ENCODE measurements at regions not wholly inside any gene's neighbourhood (a gene's known extent, or its start where the extent isn't known, plus 50 kb on each side); places are given as distances from the start of the nearest gene placed in this dataset.

DNA sequence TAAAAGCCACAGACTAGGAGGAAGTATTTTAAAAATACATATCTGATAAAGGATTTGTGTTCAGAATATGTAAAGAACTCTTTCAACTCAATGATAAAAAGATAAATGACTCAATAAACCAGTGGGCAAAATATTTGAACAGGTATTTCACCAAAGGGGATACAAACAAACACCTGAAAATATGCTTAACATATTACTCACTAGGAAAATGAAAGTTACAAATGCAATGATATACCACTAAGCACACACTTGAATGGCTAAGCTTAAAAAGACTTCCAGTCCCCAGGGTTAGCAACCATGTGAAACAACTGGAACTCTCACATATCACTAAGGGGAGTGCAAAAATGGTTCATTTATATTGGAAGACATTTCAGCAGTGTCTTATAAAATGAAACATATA lies 131.6 kb downstream of the SLIT2 start:
- CTCF ChIA-PET: interaction anchor here (0.6 to 1.8 kb wide), 6 partner anchors 11 to 302 kb away, joined by 3 to 6 read pairs (median 4); no protein-coding TSS in a partner anchor

More for the DNA sequence above, 131.6 kb downstream of the SLIT2 start:
- no peak overlapping the region for H3K4me2 ChIP-seq (ENCODE audit: insufficient read depth, low read length)
- H3K27ac ChIP-seq (ENCODE audit: insufficient read depth, low read depth, low read length): no peak overlapping the region
- no peaks in the 10 kb centered on the region for H3K9me1 ChIP-seq (replicated peaks; ENCODE audit: control insufficient read depth, extremely low read depth, insufficient read depth, low read length)
- no peaks in the 10 kb centered on the region for H3K4me1 ChIP-seq (ENCODE audit: control insufficient read depth, extremely low read depth, insufficient read depth, low read length)
- no peaks in the 10 kb centered on the region for H3K36me3 ChIP-seq (ENCODE audit: control insufficient read depth in 2 of 2, extremely low read depth in 1 of 2, insufficient read depth in 2 of 2, low read length in 2 of 2)
- no TSS peak for BruUV-seq (replicated peaks)
- TF ChIP-seq JUN (IDR thresholded peaks at IDR 0.05; ENCODE audit: borderline replicate concordance, insufficient read depth, insufficient read length, low read depth): no peak
- no peak for TF ChIP-seq EZH2 (IDR thresholded peaks at IDR 0.05; ENCODE audit: borderline replicate concordance, low read depth, low read length, severe bottlenecking)
- TF ChIP-seq GATA2 (IDR thresholded peaks at IDR 0.05; ENCODE audit: insufficient read depth, insufficient read length, low read depth, low read length): no peak
- TF ChIP-seq POLR2A (IDR thresholded peaks at IDR 0.05; ENCODE audit: low read depth, low read length): no peak
- TF ChIP-seq MAX (IDR thresholded peaks at IDR 0.05; ENCODE audit: insufficient read depth, insufficient read length): no peak
- no peak for TF ChIP-seq FOS (IDR thresholded peaks at IDR 0.05; ENCODE audit: borderline replicate concordance, insufficient read depth, low read length)
- TF ChIP-seq MYC (IDR thresholded peaks at IDR 0.05; ENCODE audit: low read depth, low read length): no peak
- TF ChIP-seq POLR2AphosphoS5 (IDR thresholded peaks at IDR 0.05; ENCODE audit: insufficient read depth, low read depth, low read length): no peak
- no peak for TF ChIP-seq CTCF (IDR thresholded peaks at IDR 0.05; ENCODE audit: extremely low read depth in 1 of 2, insufficient read depth in 1 of 2, low read depth in 1 of 2, low read length in 2 of 2)
- H3K4me3 ChIP-seq (replicated peaks in 1 of 3; ENCODE audit: insufficient read depth in 1 of 3, low read depth in 1 of 3, low read length in 3 of 3): no peak overlapping the region
- FAIRE-seq (no peak), DNase-seq (ENCODE audit: low read depth, low spot score) (no peak)
- POLR2A ChIA-PET: no interaction called here
- H2AFZ ChIP-seq (ENCODE audit: low read depth, low read length): no peak overlapping the region
- H4K20me1 ChIP-seq (replicated peaks; ENCODE audit: control insufficient read depth, extremely low read depth, insufficient read depth, low read length): no peaks in the 10 kb centered on the region
- dilution Hi-C loops (cut with MboI; ENCODE audit: extremely low pct_ligation_motif_present, low sequenced_read_pairs): no loop called here
- no peak overlapping the region for H3K9ac ChIP-seq (replicated peaks; ENCODE audit: extremely low read depth, insufficient read depth, low read length)
- H3K79me2 ChIP-seq (ENCODE audit: control insufficient read depth, insufficient read depth, low read length): no peaks in the 10 kb centered on the region
- no peaks in the 10 kb centered on the region for H3K27me3 ChIP-seq (ENCODE audit: control insufficient read depth in 2 of 2, insufficient read depth in 2 of 2, low read length in 2 of 2)
- intact Hi-C loops (cut with micrococcal nuclease): no loop called here
- H3K9me3 ChIP-seq (replicated peaks; ENCODE audit: control insufficient read depth, insufficient read depth, low read length): no peaks in the 10 kb centered on the region

Measured in endothelial cell of umbilical vein (primary cell).